Islet precursor cell (in vitro differentiated cells): ENCODE measurements at regions not wholly inside any gene's neighbourhood (a gene's known extent, or its start where the extent isn't known, plus 50 kb on each side); places are given as distances from the start of the nearest gene placed in this dataset.
A peak's percentile ranks its signal among the peaks of the same experiment; 100 is the strongest.

Experiments used
- DNase-seq: peaks from one replicate; pipeline ENCODE4 v3.0.0-alpha.2; 2018

GRCh38 chr12:39124768-39125167, 219.4 kb upstream of the CPNE8 start:
- no peak for DNase-seq

- DNase-seq: peak; percentile 82
Observed at GRCh38 chr12:39123580-39124253, 218.3 kb upstream of the CPNE8 start.

GRCh38 chr12:39122562-39123204, 217.3 kb upstream of the CPNE8 start:
- peak; percentile 92 for DNase-seq

- no peak for DNase-seq
Observed at GRCh38 chr12:39116861-39117260, 211.5 kb upstream of the CPNE8 start.

GRCh38 chr12:39112064-39112463, 206.7 kb upstream of the CPNE8 start:
- DNase-seq: no peak

GRCh38 chr12:39105111-39105510, 199.7 kb upstream of the CPNE8 start:
- no peak for DNase-seq

GRCh38 chr12:39103552-39104165, 198.3 kb upstream of the CPNE8 start:
- DNase-seq: peak; percentile 60

GRCh38 chr12:39102474-39103209, 197.3 kb upstream of the CPNE8 start:
- no peak for DNase-seq

GRCh38 chr12:39095636-39096330, 190.4 kb upstream of the CPNE8 start:
- no peak for DNase-seq

- DNase-seq: no peak
Observed at GRCh38 chr12:39081910-39082309, 176.5 kb upstream of the CPNE8 start.

GRCh38 chr12:39077226-39077625, 171.8 kb upstream of the CPNE8 start:
- DNase-seq: no peak

GRCh38 chr12:39074063-39074462, 168.7 kb upstream of the CPNE8 start:
- DNase-seq: no peak

GRCh38 chr12:39072658-39073057, 167.3 kb upstream of the CPNE8 start:
- DNase-seq: no peak

GRCh38 chr12:39071611-39072010, 166.2 kb upstream of the CPNE8 start:
- DNase-seq: no peak

GRCh38 chr12:39070775-39071174, 165.4 kb upstream of the CPNE8 start:
- DNase-seq: no peak

- DNase-seq: no peak
Observed at GRCh38 chr12:39065455-39065854, 160.1 kb upstream of the CPNE8 start.

- no peak for DNase-seq
Observed at GRCh38 chr12:39064708-39065107, 159.3 kb upstream of the CPNE8 start.

GRCh38 chr12:39062266-39062996, 157.0 kb upstream of the CPNE8 start:
- DNase-seq: peak; percentile 55

GRCh38 chr12:39061576-39061975, 156.2 kb upstream of the CPNE8 start:
- no peak for DNase-seq

GRCh38 chr12:39048395-39048794, 143.0 kb upstream of the CPNE8 start:
- DNase-seq: no peak

- no peak for DNase-seq
Observed at GRCh38 chr12:39047539-39048262, 142.3 kb upstream of the CPNE8 start.

- DNase-seq: no peak
Observed at GRCh38 chr12:39044754-39045153, 139.4 kb upstream of the CPNE8 start.
